PC-9 (cell line): ENCODE measurements at regions not wholly inside any gene's neighbourhood (a gene's known extent, or its start where the extent isn't known, plus 50 kb on each side); places are given as distances from the start of the nearest gene placed in this dataset.

Experiments
- CTCF ChIP-seq: fragments of 200-600 bp; sonication (generic); conservative IDR thresholded peaks from 2 replicates; pipeline ENCODE4 v1.6.1; 2017; ENCODE audit warnings: mixed run types, antibody characterized with exemption, mild to moderate bottlenecking, moderate library complexity
- EZH2 ChIP-seq: fragments of 200-600 bp; sonication (generic); IDR thresholded peaks from 2 replicates; pipeline ENCODE4 v1.8.0; 2017; ENCODE audit warnings: antibody characterized with exemption, low read depth

GRCh38 chr21:15445327-15445726 is 284.5 kb upstream of the USP25 start:
- no peak for TF ChIP-seq CTCF
- TF ChIP-seq EZH2, result no peak
